NCI-H1105 treated with DMSO at 0.1 percent for 48 hours (cell line): ENCODE measurements at regions not wholly inside any gene's neighbourhood (a gene's known extent, or its start where the extent isn't known, plus 50 kb on each side); places are given as distances from the start of the nearest gene placed in this dataset.

Experiments
- DNase-seq: peaks from one replicate; lab custom pipeline; 2025; lab: John Stamatoyannopoulos, UW

DNA sequence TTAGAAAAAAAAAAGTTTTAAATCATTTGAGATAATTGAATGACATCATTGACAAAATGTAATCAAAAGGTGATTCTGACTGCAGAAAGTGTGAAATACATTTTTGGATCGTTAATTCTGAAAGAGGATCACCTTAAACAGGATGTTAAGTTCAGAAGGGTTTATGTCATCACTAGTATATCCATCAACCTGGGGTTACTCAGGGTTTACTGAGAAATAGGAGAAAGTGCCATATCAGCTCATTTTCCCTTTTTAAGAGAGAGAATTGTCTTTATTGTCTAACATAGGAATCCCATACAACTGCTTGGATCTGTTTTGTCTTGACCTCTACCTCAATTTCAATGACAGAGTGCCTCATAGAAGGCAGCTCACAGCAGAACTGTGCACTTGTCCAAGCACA, 466.1 kb upstream of the LINC00305 start:
- no peak for DNase-seq

- DNase-seq, result no peak
These were observed 465.6 kb upstream of the LINC00305 start for GRCh38 chr18:64614446-64614845.

DNA sequence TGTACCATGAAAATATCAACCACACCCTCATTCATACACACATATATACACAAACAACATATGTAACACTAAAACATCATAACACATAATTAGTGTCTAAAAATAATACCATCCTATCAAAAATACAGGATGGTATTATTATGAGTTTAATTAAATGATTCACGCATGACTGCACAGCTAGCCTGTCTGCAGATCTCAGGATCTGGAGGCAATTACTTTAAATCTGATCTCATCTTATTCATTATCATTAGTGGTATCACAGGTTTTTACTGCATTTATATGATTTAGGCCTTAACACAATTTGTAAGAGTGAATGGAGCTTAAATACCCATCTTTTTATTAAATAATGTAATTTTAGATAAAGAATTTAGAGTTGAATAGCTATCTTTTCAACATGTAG, 443.4 kb upstream of the LINC00305 start:
- DNase-seq, result no peak

GRCh38 chr18:64589000-64589399, 440.1 kb upstream of the LINC00305 start:
- no peak for DNase-seq

GRCh38 chr18:64566456-64566855, 417.6 kb upstream of the LINC00305 start:
- DNase-seq, result no peak

- DNase-seq, result no peak
These were observed 413.8 kb upstream of the LINC00305 start for GRCh38 chr18:64562651-64563050.

- DNase-seq, result no peak
These were observed 397.6 kb upstream of the LINC00305 start for GRCh38 chr18:64546451-64546850.

GRCh38 chr18:64539847-64540246, 391.0 kb upstream of the LINC00305 start:
- DNase-seq, result no peak

DNA sequence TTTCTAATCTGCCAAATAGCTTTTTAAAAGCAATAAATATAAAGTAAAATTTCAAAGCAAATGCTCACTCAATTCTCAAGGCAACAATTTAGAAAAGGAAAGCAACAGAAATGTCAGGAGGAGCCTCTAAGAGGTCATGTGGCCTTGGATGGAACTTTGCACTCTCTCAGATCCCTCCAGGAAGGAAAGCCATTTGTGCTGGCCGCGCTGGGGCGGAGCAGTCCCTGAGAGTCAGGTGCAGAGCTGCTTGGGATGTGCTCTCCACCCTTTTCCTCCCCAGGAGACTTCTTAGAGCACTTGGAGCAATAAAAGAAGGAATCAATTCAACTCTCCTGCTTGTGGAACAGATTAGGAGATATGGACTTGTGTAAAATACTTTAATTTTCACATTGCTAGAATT, 379.8 kb upstream of the LINC00305 start:
- no peak for DNase-seq

DNA sequence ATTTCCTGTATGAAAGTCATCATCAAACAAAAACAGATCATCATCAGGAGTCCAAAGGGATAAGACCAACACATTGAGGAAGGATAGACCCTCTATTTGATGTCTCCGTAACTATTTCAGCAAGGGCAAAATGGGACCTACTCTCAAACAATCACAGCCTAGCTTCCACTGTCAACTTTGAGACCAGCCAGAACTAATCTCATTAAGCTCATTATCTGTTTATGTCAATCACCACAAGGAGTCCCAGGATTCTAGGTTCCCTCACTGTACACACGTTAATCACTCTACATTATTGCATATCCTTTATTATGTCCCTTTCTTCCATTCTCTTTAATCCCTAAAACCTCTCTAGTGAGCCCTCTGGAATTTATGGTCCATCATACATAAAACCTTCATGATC, 370.3 kb upstream of the LINC00305 start:
- no peak for DNase-seq

- DNase-seq, result no peak
These were observed 369.3 kb upstream of the LINC00305 start for GRCh38 chr18:64518191-64518590.

DNA sequence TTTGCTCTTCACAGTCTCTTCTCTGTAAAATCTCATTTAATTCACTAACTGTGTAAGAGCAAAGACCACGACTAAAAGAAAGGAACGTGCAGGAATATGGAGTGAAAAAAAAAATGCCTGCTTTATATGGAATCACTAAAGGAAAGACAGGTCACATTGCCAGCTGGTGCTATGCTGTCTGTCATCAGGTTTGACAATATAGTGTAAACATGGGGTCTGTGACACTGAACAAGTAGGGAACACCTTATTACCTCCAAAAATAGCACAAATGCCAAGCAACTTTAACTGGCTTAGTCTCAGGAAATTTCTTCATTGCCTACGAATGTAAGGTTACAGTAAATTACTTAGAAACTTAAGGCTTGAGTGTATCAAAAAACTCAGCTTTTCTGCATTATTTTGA, 364.5 kb upstream of the LINC00305 start:
- peak; percentile 39 for DNase-seq

DNA sequence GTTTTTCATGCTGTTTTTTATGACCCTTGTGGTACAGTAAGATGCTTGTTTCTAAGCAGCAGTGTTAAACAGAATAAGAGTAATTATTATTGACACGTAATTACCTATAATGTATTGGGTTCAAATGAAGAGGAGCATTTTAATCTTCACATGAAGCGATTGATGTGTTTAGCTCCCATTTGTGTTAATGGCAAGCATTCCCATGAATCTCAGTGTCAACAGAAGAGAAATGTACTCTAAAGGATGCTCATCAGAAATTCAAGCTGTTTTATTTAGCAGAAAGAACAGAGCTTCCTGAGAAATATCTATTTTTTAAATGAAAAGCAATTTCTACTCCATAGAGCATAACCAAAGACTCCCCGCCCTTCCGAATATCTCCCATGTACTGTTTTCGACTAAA, 341.3 kb upstream of the LINC00305 start:
- DNase-seq, result no peak

GRCh38 chr18:64488698-64489097, 339.8 kb upstream of the LINC00305 start:
- DNase-seq, result no peak

- DNase-seq, result no peak
These were observed 325.9 kb upstream of the LINC00305 start for GRCh38 chr18:64474773-64475172.

- peak; percentile 8 for DNase-seq
These were observed 325.4 kb upstream of the LINC00305 start for GRCh38 chr18:64474255-64474654.

GRCh38 chr18:64449434-64449833, 300.5 kb upstream of the LINC00305 start:
- no peak for DNase-seq

DNA sequence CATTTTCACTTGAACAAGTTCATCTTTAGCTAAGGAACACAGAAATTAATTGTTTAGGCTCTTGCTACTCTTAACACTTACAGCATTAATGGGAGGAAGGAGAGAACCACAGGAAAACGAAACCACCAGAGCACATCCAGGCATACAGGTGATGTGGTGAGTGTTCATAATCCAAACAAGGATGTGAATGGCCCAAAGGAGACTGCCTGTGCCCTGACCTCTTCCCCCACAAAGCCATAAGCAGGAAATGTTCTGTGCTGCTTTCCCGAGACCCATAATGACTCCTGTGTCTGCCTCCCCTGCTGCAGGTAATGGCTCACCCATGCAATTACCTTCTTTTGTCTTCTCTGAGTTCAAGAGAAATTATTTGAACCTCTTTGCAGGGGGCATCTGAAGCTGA, 295.9 kb upstream of the LINC00305 start:
- DNase-seq, result no peak

DNA sequence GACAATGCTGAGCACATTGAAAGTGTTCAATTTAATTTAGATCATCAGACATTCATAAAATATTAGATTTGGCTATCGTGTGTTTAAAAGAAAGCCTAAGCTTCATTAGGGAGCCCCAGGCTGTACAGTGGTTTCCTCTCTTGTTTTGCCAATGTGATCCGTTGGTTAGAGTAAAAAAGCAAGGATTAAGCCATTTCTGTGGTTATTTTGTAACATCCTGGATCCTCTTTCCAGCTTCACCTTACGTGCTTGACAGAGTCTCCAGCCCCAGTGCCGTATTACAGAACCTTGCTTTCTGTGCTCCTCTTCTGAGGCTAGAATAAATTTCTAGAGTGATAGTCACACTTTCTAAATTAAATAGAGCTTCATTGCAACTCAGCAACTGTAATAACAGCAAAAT, 289.3 kb upstream of the LINC00305 start:
- no peak for DNase-seq

GRCh38 chr18:64436111-64436510, 287.2 kb upstream of the LINC00305 start:
- DNase-seq, result no peak

GRCh38 chr18:64419156-64419555, 270.3 kb upstream of the LINC00305 start:
- DNase-seq, result no peak

- no peak for DNase-seq
These were observed 268.1 kb upstream of the LINC00305 start for GRCh38 chr18:64416990-64417389.

- no peak for DNase-seq
These were observed 266.3 kb upstream of the LINC00305 start for GRCh38 chr18:64415218-64415617.

DNA sequence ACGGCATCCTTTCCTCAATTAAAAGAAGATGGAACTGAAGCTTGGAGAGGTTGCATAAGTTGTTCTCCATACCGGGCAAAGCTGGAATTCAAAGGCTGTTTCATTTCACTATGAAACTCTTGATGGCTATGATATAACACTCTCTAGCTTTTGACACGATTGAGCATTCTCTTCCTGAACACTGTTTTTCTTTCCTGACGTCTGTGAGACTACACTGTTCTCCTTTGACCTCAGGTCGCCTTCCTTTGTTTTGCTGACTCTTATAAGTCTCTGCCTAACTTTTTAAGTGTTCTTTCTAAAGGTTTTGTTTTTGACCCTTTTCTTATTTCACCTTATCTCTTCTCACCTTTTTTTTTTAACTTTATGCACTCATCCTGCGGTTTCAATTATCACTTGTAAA, 261.8 kb upstream of the LINC00305 start:
- DNase-seq, result no peak

DNA sequence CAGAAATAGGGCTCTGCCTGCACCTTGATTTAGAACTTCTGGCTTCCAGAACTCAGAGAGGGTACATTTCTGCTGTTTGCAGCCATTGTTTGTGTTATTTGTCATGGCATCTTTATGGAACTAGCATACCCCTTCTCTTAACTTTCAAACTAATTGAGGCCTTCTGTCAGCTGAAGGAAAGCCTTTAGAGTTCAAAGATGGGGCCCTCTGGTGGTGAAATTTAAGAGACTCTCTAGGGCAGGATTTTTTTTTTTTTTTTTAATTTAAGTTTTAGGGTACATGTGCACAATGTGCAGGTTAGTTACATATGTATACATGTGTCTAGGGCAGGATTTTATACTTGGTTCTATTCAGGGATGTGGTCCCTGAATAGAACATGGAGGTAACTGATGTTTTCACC, 260.6 kb upstream of the LINC00305 start:
- peak; percentile 19 for DNase-seq
